CD4-positive, alpha-beta memory T cell (primary cell): ENCODE measurements at regions not wholly inside any gene's neighbourhood (a gene's known extent, or its start where the extent isn't known, plus 50 kb on each side); places are given as distances from the start of the nearest gene placed in this dataset.

Source experiments
- CTCF ChIA-PET: fragments of 350-600 bp; sonication (Branson Sonifier 250); formaldehyde crosslinking; loops from one replicate; lab custom pipeline; 2021; ENCODE audit warnings: inconsistent platforms; ENCODE audit not compliant: partially characterized antibody; lab: Charles Lee
- POLR2A ChIA-PET: fragments of 350-600 bp; sonication (Branson Sonifier 250); formaldehyde crosslinking; loops from one replicate; lab custom pipeline; 2021; ENCODE audit not compliant: partially characterized antibody; lab: Charles Lee
- DNase-seq, 5 donors: peaks; one replicate each; pipeline versions ENCODE4 v3.0.0 to v3.0.0-alpha.2; 2020 to 2022; ENCODE audit warnings: mixed read lengths in 1 of 5
- H3K27ac ChIP-seq: one replicate; pipeline ENCODE4 v1.7.0; 2013; ENCODE audit warnings: low read depth, low read length
- H3K27me3 ChIP-seq: 2 replicates; pipeline ENCODE4 v1.7.0; 2013; ENCODE audit warnings: mild to moderate bottlenecking, low read length, moderate library complexity; ENCODE audit not compliant: insufficient read depth
- H3K36me3 ChIP-seq: 2 replicates; pipeline ENCODE4 v1.7.0; 2013; ENCODE audit warnings: mild to moderate bottlenecking, low read length, moderate library complexity; ENCODE audit not compliant: insufficient read depth
- H3K4me1 ChIP-seq: 2 replicates; pipeline ENCODE4 v1.7.0; 2013; ENCODE audit warnings: mild to moderate bottlenecking, low read length, moderate library complexity; ENCODE audit not compliant: insufficient read depth
- H3K4me3 ChIP-seq, 2 donors: one replicate each; pipeline ENCODE4 v1.7.0; 2013; ENCODE audit warnings: low read length in 2 of 2, mild to moderate bottlenecking in 1 of 2
- H3K9me3 ChIP-seq, 2 donors: one replicate each; pipeline ENCODE4 v1.7.0; 2013; ENCODE audit warnings: low read length in 2 of 2, control low read depth in 1 of 2; ENCODE audit not compliant: control insufficient read depth in 1 of 2
- H3K27ac Mint-ChIP-seq, 7 donors: one replicate each; pipeline ENCODE4 v1.8.0; 2020 to 2021; ENCODE audit warnings: mixed read lengths in 7 of 7, mild to moderate bottlenecking in 6 of 7, inconsistent platforms in 3 of 7, moderate library complexity in 3 of 7
- H3K27me3 Mint-ChIP-seq, 2 donors: one replicate each; pipeline ENCODE4 v1.8.0; 2020 to 2021; ENCODE audit warnings: mixed read lengths in 2 of 2
- H3K36me3 Mint-ChIP-seq, 2 donors: one replicate each; pipeline ENCODE4 v1.8.0; 2020 to 2021; ENCODE audit warnings: mixed read lengths in 2 of 2, inconsistent platforms in 1 of 2, mild to moderate bottlenecking in 1 of 2
- H3K4me1 Mint-ChIP-seq, 4 donors: one replicate each; pipeline ENCODE4 v1.8.0; 2020 to 2021; ENCODE audit warnings: mixed read lengths in 4 of 4, mild to moderate bottlenecking in 1 of 4
- H3K4me3 Mint-ChIP-seq, 8 donors: one replicate each; pipeline ENCODE4 v1.8.0; 2020 to 2021; ENCODE audit warnings: mixed read lengths in 8 of 8, mild to moderate bottlenecking in 7 of 8, moderate library complexity in 6 of 8, inconsistent platforms in 3 of 8
- H3K9me3 Mint-ChIP-seq, 8 donors: one replicate each; pipeline ENCODE4 v1.8.0; 2020 to 2021; ENCODE audit warnings: mixed read lengths in 8 of 8, mild to moderate bottlenecking in 5 of 8, inconsistent platforms in 3 of 8, moderate library complexity in 1 of 8
- intact Hi-C: fragments of 100-400 bp; cut with micrococcal nuclease; formaldehyde crosslinking; loops from one replicate; pipeline ENCODE4 v1.15.1; 2023

- Mint-ChIP-seq H3K27ac (no peak overlapping the region), H3K4me1 (no peaks in the 10 kb centered on the region), H3K9me3 (peaks cover 0 to 6% (median 2%) of the 10 kb centered on the region in 8 donors), H3K36me3 (no peaks in the 10 kb centered on the region), H3K27me3 (no peaks in the 10 kb centered on the region), H3K4me3 (no peak overlapping the region)
- Histone ChIP-seq H3K27me3 (no peaks in the 10 kb centered on the region), H3K9me3 (no peaks in the 10 kb centered on the region), H3K4me3 (no peak overlapping the region), H3K36me3 (no peaks in the 10 kb centered on the region), H3K4me1 (no peaks in the 10 kb centered on the region), H3K27ac (no peak overlapping the region)
- intact Hi-C loops = no loop called here
- CTCF ChIA-PET = no interaction called here
- POLR2A ChIA-PET = no interaction called here
- DNase-seq = no peak
Measured at GRCh38 chr2:49262801-49263560, 108.7 kb upstream of the FSHR start.

- ChIA-PET CTCF (no interaction called here), POLR2A (no interaction called here)
- Mint-ChIP-seq H3K27ac (no peak overlapping the region), H3K36me3 (no peaks in the 10 kb centered on the region), H3K9me3 (peaks cover 0 to 6% (median 0%) of the 10 kb centered on the region in 8 donors), H3K4me3 (no peak overlapping the region), H3K4me1 (no peaks in the 10 kb centered on the region), H3K27me3 (no peaks in the 10 kb centered on the region)
- no peak for DNase-seq
- H3K4me1 ChIP-seq = no peaks in the 10 kb centered on the region
- intact Hi-C loops = no loop called here
- no peak overlapping the region for H3K27ac ChIP-seq
- no peaks in the 10 kb centered on the region for H3K36me3 ChIP-seq
- no peaks in the 10 kb centered on the region for H3K9me3 ChIP-seq
- no peak overlapping the region for H3K4me3 ChIP-seq
- H3K27me3 ChIP-seq = no peaks in the 10 kb centered on the region
Measured at GRCh38 chr2:49261781-49262180, 107.5 kb upstream of the FSHR start.

- H3K4me1 Mint-ChIP-seq = no peaks in the 10 kb centered on the region
- ChIA-PET POLR2A (no interaction called here), CTCF (no interaction called here)
- H3K36me3 Mint-ChIP-seq = no peaks in the 10 kb centered on the region
- no peaks in the 10 kb centered on the region for H3K27me3 Mint-ChIP-seq
- H3K9me3 Mint-ChIP-seq = peaks cover 0 to 6% (median 0%) of the 10 kb centered on the region in 8 donors
- no peak overlapping the region for H3K27ac Mint-ChIP-seq
- Histone ChIP-seq H3K36me3 (no peaks in the 10 kb centered on the region), H3K27me3 (no peaks in the 10 kb centered on the region), H3K4me3 (no peak overlapping the region), H3K9me3 (no peaks in the 10 kb centered on the region), H3K27ac (no peak overlapping the region), H3K4me1 (no peaks in the 10 kb centered on the region)
- intact Hi-C loops = no loop called here
- no peak overlapping the region for H3K4me3 Mint-ChIP-seq
- no peak for DNase-seq
Measured at GRCh38 chr2:49260979-49261538, 106.7 kb upstream of the FSHR start.

- Mint-ChIP-seq H3K27me3 (no peaks in the 10 kb centered on the region), H3K27ac (no peak overlapping the region), H3K36me3 (no peaks in the 10 kb centered on the region), H3K4me3 (no peak overlapping the region), H3K9me3 (peaks cover 0 to 6% (median 0%) of the 10 kb centered on the region in 8 donors), H3K4me1 (no peaks in the 10 kb centered on the region)
- Histone ChIP-seq H3K9me3 (no peaks in the 10 kb centered on the region), H3K36me3 (no peaks in the 10 kb centered on the region), H3K4me1 (no peaks in the 10 kb centered on the region), H3K4me3 (no peak overlapping the region), H3K27ac (no peak overlapping the region), H3K27me3 (no peaks in the 10 kb centered on the region)
- no peak for DNase-seq
- ChIA-PET CTCF (no interaction called here), POLR2A (no interaction called here)
- intact Hi-C loops = no loop called here
Measured at GRCh38 chr2:49259926-49260325, 105.6 kb upstream of the FSHR start.

GRCh38 chr2:49255409-49255971, 101.2 kb upstream of the FSHR start:
- no peak overlapping the region for H3K4me3 Mint-ChIP-seq

GRCh38 chr2:49254401-49254800, 100.1 kb upstream of the FSHR start:
- H3K4me1 Mint-ChIP-seq = no peaks in the 10 kb centered on the region
- CTCF ChIA-PET = no interaction called here
- no peak overlapping the region for H3K27ac Mint-ChIP-seq
- no peaks in the 10 kb centered on the region for H3K4me1 ChIP-seq
- no peak for DNase-seq
- intact Hi-C loops = no loop called here
- no peak overlapping the region for H3K4me3 Mint-ChIP-seq
- no peak overlapping the region for H3K27ac ChIP-seq
- POLR2A ChIA-PET = no interaction called here
- H3K27me3 ChIP-seq = no peaks in the 10 kb centered on the region
- no peaks in the 10 kb centered on the region for H3K36me3 ChIP-seq
- H3K4me3 ChIP-seq = no peak overlapping the region
- no peaks in the 10 kb centered on the region for H3K27me3 Mint-ChIP-seq
- H3K36me3 Mint-ChIP-seq = no peaks in the 10 kb centered on the region
- H3K9me3 Mint-ChIP-seq = peaks cover 0 to 7% (median 0%) of the 10 kb centered on the region in 8 donors
- no peaks in the 10 kb centered on the region for H3K9me3 ChIP-seq

More at GRCh38 chr2:49255409-49255971, 101.2 kb upstream of the FSHR start:
- Mint-ChIP-seq H3K36me3 (no peaks in the 10 kb centered on the region), H3K9me3 (peaks cover 0 to 7% (median 0%) of the 10 kb centered on the region in 8 donors), H3K27ac (no peak overlapping the region), H3K27me3 (no peaks in the 10 kb centered on the region), H3K4me1 (no peaks in the 10 kb centered on the region)
- Histone ChIP-seq H3K9me3 (no peaks in the 10 kb centered on the region), H3K36me3 (no peaks in the 10 kb centered on the region), H3K27me3 (no peaks in the 10 kb centered on the region), H3K4me1 (no peaks in the 10 kb centered on the region), H3K4me3 (no peak overlapping the region), H3K27ac (no peak overlapping the region)
- POLR2A ChIA-PET = no interaction called here
- CTCF ChIA-PET = no interaction called here
- intact Hi-C loops = no loop called here
- DNase-seq = no peak

GRCh38 chr2:49251766-49252165, 97.5 kb upstream of the FSHR start:
- Histone ChIP-seq H3K4me3 (no peak overlapping the region), H3K9me3 (no peaks in the 10 kb centered on the region), H3K27ac (no peak overlapping the region), H3K36me3 (no peaks in the 10 kb centered on the region), H3K4me1 (no peaks in the 10 kb centered on the region), H3K27me3 (no peaks in the 10 kb centered on the region)
- no peak overlapping the region for H3K4me3 Mint-ChIP-seq
- no peaks in the 10 kb centered on the region for H3K4me1 Mint-ChIP-seq
- H3K27ac Mint-ChIP-seq = no peak overlapping the region
- peaks cover 0 to 7% (median under 1%) of the 10 kb centered on the region in 8 donors for H3K9me3 Mint-ChIP-seq
- POLR2A ChIA-PET = no interaction called here
- H3K27me3 Mint-ChIP-seq = no peaks in the 10 kb centered on the region
- DNase-seq = no peak
- intact Hi-C loops = no loop called here
- CTCF ChIA-PET = no interaction called here
- H3K36me3 Mint-ChIP-seq = no peaks in the 10 kb centered on the region
